RKO (cell line): ENCODE measurements at regions not wholly inside any gene's neighbourhood (a gene's known extent, or its start where the extent isn't known, plus 50 kb on each side); places are given as distances from the start of the nearest gene placed in this dataset.

Source experiments
- DNase-seq: peaks from one replicate; pipeline ENCODE4 v3.0.0-alpha.2; 2016; ENCODE audit warnings: low spot score

DNA sequence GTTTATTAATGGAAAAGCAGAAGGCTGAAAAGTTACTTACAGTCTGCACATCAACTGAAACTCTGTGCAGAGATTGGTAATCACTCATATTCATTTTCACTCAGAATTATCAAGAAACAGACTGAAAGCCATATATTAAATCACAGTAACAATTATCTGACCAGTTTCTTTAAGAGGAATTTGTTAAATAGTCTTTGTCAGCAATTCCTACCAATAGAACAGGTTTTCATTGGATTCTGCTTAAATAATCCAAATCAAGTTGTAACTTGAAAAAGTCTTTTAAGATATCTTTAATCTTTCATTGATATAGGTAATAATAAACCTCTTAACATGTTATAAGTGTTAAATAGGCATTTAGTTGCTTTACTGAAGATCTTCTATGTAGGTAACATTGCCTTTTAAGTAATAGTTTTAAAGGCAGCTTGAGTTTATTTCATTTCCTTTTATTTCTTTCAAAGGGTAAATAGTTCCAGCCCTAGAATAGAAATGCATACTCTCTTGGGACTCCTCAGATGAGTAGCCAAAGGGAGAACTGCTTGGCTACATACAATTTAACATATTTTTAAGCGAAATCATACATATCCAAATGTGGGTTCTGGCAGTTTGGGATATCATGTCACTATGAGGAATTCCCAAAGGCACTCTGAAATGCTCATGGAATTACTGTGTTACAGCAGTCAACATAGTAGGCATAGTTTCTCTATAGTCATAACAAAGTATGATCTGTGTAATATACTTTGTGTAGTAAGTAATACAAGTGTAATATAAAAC lies 326.0 kb upstream of the SPRY2 start:
- DNase-seq = no peak

DNA sequence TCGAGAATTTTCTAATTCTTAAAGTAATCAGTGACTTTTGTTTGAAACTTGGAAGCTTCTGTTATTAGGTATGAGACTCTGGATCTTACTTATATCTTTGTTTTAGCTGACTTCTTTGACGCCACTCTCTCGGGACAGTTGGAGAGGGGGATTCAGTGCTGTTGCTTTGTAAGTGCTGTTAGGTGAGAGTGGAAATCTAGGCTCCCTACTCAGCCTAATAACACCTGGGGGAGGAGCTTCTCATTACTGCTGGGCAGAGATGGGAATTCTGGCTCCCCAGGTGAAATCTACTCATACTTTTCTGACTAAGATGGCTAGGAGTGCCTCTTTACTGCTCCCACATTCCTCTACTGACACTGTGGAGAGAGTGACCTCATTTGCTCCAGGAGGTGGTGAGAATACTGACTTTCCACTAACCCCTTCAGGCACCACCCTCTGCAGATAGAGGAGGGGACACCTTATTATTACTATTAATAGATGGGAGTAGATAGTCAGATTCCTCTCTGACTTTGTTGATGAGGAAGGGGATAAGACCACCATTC lies 324.9 kb upstream of the SPRY2 start:
- no peak for DNase-seq

GRCh38 chr13:80664950-80665349 lies 324.0 kb upstream of the SPRY2 start:
- DNase-seq = no peak

DNA sequence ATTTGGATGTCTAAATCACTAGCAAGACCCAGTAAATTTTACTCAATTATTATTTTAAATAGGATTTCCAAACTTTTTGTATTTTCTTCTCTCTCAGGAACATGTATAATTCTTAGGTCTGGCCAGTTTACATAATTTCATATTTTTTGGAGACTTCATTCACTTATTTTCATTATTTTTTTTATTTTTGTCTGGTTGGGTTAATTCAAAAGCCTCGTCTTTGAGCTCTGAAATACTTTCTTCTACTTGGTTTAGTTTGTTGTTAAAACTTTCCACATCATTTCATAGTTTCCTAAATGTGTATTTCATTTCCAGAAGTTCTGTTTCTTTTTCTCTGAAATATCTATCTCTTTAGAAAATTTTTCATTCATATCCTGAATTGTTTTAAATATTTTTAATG lies 322.9 kb upstream of the SPRY2 start:
- no peak for DNase-seq

GRCh38 chr13:80658705-80659104 lies 317.8 kb upstream of the SPRY2 start:
- DNase-seq = no peak

GRCh38 chr13:80656512-80656904 lies 315.6 kb upstream of the SPRY2 start:
- DNase-seq = no peak

DNA sequence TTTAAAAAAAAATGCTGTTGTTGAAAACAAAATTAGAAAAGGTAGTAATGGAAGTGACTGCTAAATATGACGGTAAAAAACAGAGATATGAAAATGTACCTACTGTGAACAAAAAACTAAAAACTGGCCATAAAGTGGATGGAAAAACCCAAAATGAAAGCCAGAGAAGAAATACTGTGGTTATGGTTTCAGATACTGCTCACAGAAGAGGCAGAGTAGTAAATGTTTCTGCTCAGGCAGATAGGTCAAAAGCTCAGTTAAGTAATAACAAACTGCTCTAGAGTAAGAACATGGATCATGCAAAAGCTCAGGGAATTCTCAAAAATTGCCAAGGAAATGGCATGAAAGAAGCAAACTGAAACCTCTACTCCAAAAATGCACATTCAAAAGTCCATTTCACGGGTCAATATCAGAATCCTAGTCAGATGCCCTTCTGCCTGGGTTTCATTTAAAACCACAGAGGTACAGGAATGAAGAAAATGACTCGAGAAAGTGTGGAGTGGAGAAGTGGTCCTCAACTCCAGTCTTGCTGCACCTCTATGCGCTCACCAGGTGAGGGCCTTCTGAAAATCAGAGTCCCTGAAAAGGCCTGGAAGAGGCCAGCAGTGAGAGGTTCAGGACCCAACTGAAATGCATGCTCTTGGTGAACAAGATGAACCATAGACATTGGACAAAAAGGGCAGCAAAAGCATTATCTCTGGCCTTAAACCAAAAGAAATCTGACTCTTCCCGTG lies 315.0 kb upstream of the SPRY2 start:
- no peak for DNase-seq

DNA sequence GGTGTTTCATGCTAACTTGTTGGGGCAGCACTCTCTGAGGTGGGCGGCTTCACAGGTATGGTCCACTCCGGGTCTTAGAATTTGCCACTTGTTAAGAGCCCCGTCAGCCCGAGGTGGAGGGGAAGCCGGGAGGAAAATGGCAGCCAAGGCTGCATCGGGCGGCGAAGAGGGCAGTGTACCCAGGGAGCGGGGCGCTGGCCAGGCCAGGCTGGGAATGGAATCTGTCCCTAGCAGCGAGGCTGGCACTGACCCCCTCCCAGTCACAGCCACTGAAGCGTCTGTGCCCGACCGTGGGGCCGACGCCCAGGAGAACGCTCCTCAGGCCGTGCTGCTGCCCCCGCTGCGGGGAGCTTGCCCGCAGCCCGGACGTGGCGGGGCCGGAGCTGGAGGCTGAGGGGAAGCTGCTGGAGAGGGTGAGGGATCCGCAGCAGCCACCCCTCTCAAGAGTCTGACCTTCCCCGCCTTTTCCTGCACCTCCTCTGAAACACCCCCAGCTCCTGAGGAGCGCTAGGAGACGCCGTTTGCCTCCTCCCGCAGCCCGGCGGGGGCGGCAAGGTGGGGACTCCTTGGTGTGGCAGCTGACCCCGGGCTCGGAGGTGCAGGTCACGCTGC lies 313.8 kb upstream of the SPRY2 start:
- no peak for DNase-seq

GRCh38 chr13:80649274-80649673 lies 308.3 kb upstream of the SPRY2 start:
- DNase-seq = no peak

DNA sequence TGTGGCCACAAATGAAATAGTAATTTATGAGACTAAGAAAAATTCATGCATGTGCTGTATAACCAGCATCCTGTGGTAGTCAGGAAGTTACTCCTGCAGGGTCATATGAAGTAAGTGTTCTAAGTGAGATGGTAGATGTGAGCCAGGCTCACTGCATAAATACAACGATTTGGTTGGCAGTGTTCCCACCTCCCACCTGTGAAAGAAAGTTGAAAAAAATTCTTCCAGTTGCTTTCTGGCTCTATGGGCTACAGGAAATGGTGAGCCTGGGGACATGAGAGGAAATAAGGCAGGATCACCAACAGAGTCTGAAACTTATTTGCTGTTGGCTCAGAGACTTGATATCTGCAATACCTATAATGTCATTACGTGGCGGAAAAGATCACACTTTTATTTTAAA lies 301.7 kb upstream of the SPRY2 start:
- no peak for DNase-seq

DNA sequence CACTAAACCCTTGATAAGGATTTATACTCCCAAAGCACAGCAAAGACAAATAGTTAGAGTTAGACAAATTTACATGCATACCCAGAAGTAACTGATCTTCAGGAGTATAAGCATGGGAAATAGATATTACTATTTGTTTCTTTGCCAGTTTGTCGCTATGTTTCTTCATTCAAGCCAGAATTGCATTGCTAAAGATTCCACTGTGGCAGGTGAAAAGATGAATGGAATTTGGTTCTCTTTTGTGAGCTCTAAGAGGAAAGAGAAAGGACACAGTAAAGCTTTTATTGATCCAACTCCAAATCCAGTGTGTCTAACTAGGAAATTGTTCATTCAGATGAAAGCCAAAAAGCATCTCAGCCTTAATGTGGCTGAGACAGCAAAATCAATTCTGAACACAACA lies 292.3 kb upstream of the SPRY2 start:
- no peak for DNase-seq

DNA sequence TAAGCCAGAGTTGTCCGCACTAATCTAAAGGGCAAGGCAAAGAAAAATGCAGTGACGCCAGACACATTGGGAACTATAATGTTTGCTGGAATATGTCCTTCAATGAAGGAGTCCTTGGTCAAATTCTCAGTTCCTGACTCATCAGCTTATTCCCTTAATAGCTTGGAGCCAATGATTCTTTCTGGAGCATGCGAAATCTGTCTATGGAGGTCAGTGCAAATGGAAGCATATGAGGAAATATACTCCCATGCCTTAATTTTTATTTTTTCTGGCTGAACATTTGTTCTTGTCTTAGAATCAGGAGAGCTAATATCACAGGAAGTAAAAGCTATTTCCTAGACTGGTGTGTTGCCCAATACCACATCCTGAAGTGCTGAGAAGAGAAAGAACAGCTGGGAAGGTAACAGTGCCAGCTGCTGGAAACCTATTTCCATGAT lies 289.8 kb upstream of the SPRY2 start:
- DNase-seq = no peak

GRCh38 chr13:80618781-80619180 lies 277.9 kb upstream of the SPRY2 start:
- no peak for DNase-seq

DNA sequence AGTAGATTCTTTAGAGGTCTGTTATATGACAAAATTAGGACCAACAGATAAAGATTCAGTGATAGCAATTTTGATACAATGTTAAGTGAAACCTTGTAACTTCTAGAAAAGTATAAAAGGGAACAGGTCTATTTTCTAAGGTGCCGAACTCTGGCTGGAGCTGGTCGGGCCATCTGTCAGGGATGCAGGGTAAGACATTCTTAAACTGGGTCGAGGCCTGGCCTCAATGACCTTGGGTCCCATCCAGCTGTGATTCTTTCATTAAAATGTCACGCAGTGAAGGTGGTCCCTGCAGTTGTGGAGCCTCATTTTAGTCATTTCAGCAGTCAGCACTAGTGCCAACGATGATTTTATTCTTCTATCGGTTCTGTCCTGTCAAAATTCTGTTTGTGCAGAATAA lies 271.9 kb upstream of the SPRY2 start:
- no peak for DNase-seq

- DNase-seq = no peak
Observed at GRCh38 chr13:80611310-80611709, 270.4 kb upstream of the SPRY2 start.

GRCh38 chr13:80605716-80606115 lies 264.8 kb upstream of the SPRY2 start:
- DNase-seq = no peak

DNA sequence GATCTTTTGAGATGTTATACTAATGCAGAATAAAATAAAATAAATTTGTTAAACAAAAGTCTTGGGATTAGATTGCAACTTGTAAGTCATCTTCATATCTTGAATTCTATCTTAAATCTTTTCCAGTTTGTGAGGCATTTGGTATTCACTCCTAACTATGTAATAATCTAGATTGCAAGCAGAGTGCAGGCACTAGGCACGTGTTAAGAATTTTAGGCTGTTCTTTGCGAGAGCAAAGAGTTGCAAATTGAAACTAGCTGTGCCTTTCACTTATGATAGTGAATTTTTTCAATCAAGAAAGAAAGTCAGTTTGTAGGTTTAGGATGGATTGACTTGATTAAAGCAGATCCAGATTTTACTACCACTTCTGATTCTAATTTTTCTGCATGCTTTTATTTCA lies 264.1 kb upstream of the SPRY2 start:
- DNase-seq = no peak

- DNase-seq = no peak
Observed at GRCh38 chr13:80604098-80604497, 263.2 kb upstream of the SPRY2 start.

DNA sequence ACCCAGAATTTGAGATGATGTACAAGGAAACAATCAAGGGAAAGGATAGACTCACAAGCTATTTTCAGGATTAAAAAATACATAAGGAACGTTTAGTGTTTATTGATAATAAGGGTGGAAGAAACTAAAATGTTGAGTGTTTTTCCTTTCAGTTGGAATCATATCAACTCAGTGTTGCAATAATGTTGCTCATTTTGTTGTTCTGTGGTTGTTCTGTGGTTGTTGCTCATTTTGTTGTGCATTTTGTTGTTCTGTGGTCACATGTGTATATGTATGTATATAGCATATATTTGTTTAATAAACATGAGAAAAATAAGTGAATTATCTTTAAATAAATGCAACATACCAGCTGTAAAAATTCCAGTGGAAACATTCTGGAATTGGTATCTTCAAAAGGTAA lies 262.4 kb upstream of the SPRY2 start:
- DNase-seq = no peak

GRCh38 chr13:80599765-80600164 lies 258.8 kb upstream of the SPRY2 start:
- no peak for DNase-seq

GRCh38 chr13:80598189-80598588 lies 257.3 kb upstream of the SPRY2 start:
- DNase-seq = no peak

- no peak for DNase-seq
Observed at GRCh38 chr13:80591976-80592740, 251.2 kb upstream of the SPRY2 start.
